ENCODE measurements at regions not wholly inside any gene's neighbourhood (a gene's known extent, or its start where the extent isn't known, plus 50 kb on each side); places are given as distances from the start of the nearest gene placed in this dataset.

GRCh38 chr4:156396534-156396933 is 442.9 kb upstream of the CTSO start:
- no peak overlapping the region for H3K27ac ChIP-seq
- TF ChIP-seq CTCF (IDR thresholded peaks at IDR 0.05) = no peak

- H3K27ac ChIP-seq = no peak overlapping the region
- no peak for TF ChIP-seq CTCF (IDR thresholded peaks at IDR 0.05)
Measured at GRCh38 chr4:156391325-156391653, 437.6 kb upstream of the CTSO start.

- TF ChIP-seq CTCF (IDR thresholded peaks at IDR 0.05) = no peak
- TF ChIP-seq ZFX (IDR thresholded peaks at IDR 0.05; ENCODE audit: borderline replicate concordance) = no peak
- H3K27ac ChIP-seq = no peak overlapping the region
Measured at GRCh38 chr4:156390599-156391324, 437.1 kb upstream of the CTSO start.

GRCh38 chr4:156388826-156389225 is 435.2 kb upstream of the CTSO start:
- TF ChIP-seq ZFX (IDR thresholded peaks at IDR 0.05; ENCODE audit: borderline replicate concordance) = no peak
- TF ChIP-seq CTCF (IDR thresholded peaks at IDR 0.05) = no peak
- no peak overlapping the region for H3K27ac ChIP-seq

GRCh38 chr4:156378033-156378665 is 424.5 kb upstream of the CTSO start:
- TF ChIP-seq ZFX (IDR thresholded peaks at IDR 0.05; ENCODE audit: borderline replicate concordance) (no peak), CTCF (IDR thresholded peaks at IDR 0.05) (peak; percentile 77)
- H3K27ac ChIP-seq = no peak overlapping the region

GRCh38 chr4:156377036-156377710 is 423.5 kb upstream of the CTSO start:
- TF ChIP-seq ZFX (IDR thresholded peaks at IDR 0.05; ENCODE audit: borderline replicate concordance) (no peak), CTCF (IDR thresholded peaks at IDR 0.05) (no peak)
- H3K27ac ChIP-seq = no peak overlapping the region

GRCh38 chr4:156374894-156375293 is 421.2 kb upstream of the CTSO start:
- no peak for TF ChIP-seq CTCF (IDR thresholded peaks at IDR 0.05)
- TF ChIP-seq ZFX (IDR thresholded peaks at IDR 0.05; ENCODE audit: borderline replicate concordance) = no peak
- no peak overlapping the region for H3K27ac ChIP-seq

Measured in 22Rv1 (cell line).